ENCODE measurements at regions not wholly inside any gene's neighbourhood (a gene's known extent, or its start where the extent isn't known, plus 50 kb on each side); places are given as distances from the start of the nearest gene placed in this dataset.

- DNase-seq = no peak
Measured at GRCh38 chr3:116939091-116939490, 229.5 kb downstream of the TUSC7 start.

GRCh38 chr3:116939550-116939949 lies 230.0 kb downstream of the TUSC7 start:
- DNase-seq = no peak

- DNase-seq = no peak
Measured at GRCh38 chr3:116940719-116941118, 231.1 kb downstream of the TUSC7 start.

- DNase-seq = no peak
Measured at GRCh38 chr3:116946376-116946775, 236.8 kb downstream of the TUSC7 start.

- DNase-seq = no peak
Measured at GRCh38 chr3:116947148-116947547, 237.6 kb downstream of the TUSC7 start.

GRCh38 chr3:116947809-116948208 lies 238.2 kb downstream of the TUSC7 start:
- no peak for DNase-seq

GRCh38 chr3:116950301-116951055 lies 240.9 kb downstream of the TUSC7 start:
- no peak for DNase-seq

- no peak for DNase-seq
Measured at GRCh38 chr3:116951610-116952009, 242.0 kb downstream of the TUSC7 start.

GRCh38 chr3:116958291-116958690 lies 248.7 kb downstream of the TUSC7 start:
- no peak for DNase-seq

- DNase-seq = no peak
Measured at GRCh38 chr3:116961106-116961505, 251.5 kb downstream of the TUSC7 start.

GRCh38 chr3:116963802-116964201 lies 254.2 kb downstream of the TUSC7 start:
- DNase-seq = no peak

- no peak for DNase-seq
Measured at GRCh38 chr3:116966649-116967048, 257.1 kb downstream of the TUSC7 start.

- no peak for DNase-seq
Measured at GRCh38 chr3:116969135-116969534, 259.6 kb downstream of the TUSC7 start.

GRCh38 chr3:116969646-116970045 lies 260.1 kb downstream of the TUSC7 start:
- DNase-seq = no peak

GRCh38 chr3:116971531-116971930 lies 262.0 kb downstream of the TUSC7 start:
- DNase-seq = no peak

- no peak for DNase-seq
Measured at GRCh38 chr3:116974702-116975101, 265.1 kb downstream of the TUSC7 start.

- no peak for DNase-seq
Measured at GRCh38 chr3:116977441-116977840, 267.9 kb downstream of the TUSC7 start.

GRCh38 chr3:116980099-116980498 lies 270.5 kb downstream of the TUSC7 start:
- DNase-seq = no peak

- DNase-seq = no peak
Measured at GRCh38 chr3:116981089-116981488, 271.5 kb downstream of the TUSC7 start.

GRCh38 chr3:116984301-116984700 lies 274.7 kb downstream of the TUSC7 start:
- no peak for DNase-seq

GRCh38 chr3:116994351-116994879 lies 284.8 kb downstream of the TUSC7 start:
- no peak for DNase-seq

- DNase-seq = no peak
Measured at GRCh38 chr3:117003501-117003900, 293.9 kb downstream of the TUSC7 start.

- DNase-seq = no peak
Measured at GRCh38 chr3:117005274-117005673, 295.7 kb downstream of the TUSC7 start.

GRCh38 chr3:117005911-117006522 lies 296.4 kb downstream of the TUSC7 start:
- DNase-seq = no peak

- DNase-seq = no peak
Measured at GRCh38 chr3:117010318-117010717, 300.7 kb downstream of the TUSC7 start.

Measured in activated CD8-positive, alpha-beta memory T cell treated with anti-CD3 and anti-CD28 coated beads for 24 hours (primary cell).